ENCODE measurements at regions not wholly inside any gene's neighbourhood (a gene's known extent, or its start where the extent isn't known, plus 50 kb on each side); places are given as distances from the start of the nearest gene placed in this dataset.
A peak's percentile ranks its signal among the peaks of the same experiment; 100 is the strongest.

DNA sequence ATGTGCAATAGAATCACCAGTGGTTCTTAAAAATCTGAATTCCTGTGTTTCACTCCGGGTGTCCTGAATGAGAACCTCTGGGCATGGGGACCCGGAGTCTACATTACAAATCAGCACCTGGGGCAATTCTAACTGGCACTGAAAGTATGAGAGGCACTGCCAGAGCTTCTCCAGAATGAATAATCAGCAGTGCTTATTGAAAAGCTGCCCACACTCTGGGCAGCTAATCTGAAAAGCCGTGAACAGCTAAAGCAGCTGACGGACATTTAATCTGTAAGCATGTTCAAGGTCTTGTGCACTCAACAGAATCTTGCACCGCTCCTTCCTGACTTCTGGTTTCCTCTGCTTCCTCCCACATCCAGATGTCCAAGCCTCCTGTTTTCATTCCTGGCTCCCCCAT, 113.3 kb upstream of the KIF5B start:
- DNase-seq (ENCODE audit: low read depth), result no peak

DNA sequence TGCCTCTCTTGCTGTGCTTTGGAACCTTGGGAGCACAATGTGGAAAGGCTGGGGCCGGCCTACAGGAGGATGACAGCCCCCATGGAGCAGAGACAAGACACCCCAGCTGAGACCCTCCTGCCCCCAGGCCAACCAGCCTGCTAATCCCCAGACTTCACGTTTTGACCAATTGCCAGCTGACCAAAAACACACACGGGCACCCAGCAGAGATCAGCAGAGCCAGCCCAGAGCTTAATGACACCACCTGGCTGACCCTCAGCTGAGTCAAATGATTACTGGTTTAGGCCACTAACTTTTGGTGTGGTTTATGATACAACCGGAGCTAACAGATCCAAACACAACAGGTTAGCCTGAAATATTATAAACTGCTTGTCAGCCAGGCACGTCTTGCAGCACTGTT, 111.2 kb upstream of the KIF5B start:
- no peak for DNase-seq (ENCODE audit: low read depth)

DNA sequence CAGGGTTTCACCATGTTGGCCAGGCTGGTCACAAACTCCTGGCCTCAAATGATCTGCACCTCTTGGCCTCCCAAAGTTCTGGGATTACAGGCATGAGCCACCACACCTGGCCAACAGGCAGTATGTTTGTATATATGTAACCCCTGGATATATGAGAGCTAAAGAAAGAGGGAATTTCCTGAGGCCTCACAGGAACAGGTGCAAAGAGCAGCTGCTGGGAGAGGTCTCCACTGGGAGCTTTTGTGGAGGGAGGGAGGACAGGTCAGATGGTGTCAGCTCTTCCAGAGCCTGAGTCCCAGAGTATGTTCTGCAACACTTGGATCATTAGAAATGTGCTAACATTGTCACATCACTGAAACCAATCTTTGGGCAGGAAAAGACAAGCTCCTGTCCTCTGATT, 110.1 kb upstream of the KIF5B start:
- no peak for DNase-seq (ENCODE audit: low read depth)

DNA sequence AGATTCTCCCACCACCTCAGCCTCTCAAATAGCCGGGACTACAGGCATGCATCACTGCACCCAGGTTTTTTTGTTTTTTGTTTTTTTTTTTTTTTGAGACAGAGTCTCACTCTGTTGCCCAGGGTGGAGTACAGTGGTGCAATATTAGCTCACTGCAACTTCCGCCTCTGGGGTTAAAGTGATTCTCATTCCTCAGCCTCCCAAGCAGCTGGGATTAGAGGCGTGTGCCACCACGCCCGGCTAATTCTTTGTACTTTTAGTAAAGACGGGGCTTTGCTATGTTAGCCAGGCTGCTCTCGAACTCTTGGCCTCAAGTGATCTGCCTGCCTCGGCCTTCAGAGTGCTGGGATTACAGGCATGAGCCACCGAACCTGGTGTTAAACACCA, 107.5 kb upstream of the KIF5B start:
- no peak for DNase-seq (ENCODE audit: low read depth)

DNA sequence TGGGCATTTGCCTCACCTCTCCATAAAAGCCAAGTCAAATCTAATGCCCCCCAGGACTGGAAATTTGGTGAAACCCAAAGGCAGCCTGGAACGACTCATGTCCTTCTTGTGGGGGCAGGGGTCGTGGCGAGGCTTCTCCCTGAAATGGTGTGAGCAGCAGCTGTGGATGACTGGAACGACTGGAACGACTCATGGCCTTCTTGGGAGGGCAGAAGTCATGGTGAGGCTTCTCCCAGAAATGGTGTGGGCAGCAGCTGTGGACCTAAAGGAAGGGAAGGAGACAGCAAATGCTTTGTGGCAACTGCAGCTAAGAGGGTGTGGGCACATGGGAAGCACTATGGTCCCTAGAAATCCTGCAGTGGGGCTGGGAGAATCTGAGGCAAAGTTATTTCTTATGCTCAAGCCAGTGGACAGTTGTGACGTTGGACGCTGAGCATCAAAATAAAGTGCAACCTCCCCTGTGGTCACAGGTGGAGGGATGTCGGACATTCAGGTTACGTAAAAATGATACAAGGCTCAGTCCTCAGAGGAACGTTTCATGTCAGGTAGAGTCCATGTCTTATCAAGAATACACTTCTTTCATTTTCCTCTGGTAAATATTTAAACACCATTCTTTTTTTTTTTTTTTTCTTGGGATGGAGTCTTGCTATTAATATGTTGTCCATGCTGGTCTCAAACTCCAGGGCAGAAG, 107.0 kb upstream of the KIF5B start:
- DNase-seq (ENCODE audit: low read depth), result no peak

DNA sequence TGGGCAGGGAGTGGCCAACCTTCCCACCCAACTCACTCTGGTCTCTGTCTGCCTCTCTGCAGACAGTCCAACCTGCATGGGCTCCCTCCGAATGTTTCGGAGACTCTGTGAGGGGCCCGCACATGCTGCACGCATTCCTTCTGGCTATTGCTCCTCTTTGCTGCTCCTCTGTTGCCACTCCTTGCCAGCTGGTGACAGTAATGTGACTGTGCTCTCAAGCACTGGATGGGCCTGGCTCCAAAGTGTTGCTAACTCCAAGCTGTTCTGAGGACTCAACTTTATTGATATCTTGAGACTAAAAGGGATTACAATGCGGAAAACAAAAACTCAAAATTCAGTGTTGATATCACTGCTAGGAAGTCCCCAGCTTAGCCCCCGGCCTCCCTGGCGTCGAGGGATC, 105.4 kb upstream of the KIF5B start:
- DNase-seq (ENCODE audit: low read depth), result no peak

DNA sequence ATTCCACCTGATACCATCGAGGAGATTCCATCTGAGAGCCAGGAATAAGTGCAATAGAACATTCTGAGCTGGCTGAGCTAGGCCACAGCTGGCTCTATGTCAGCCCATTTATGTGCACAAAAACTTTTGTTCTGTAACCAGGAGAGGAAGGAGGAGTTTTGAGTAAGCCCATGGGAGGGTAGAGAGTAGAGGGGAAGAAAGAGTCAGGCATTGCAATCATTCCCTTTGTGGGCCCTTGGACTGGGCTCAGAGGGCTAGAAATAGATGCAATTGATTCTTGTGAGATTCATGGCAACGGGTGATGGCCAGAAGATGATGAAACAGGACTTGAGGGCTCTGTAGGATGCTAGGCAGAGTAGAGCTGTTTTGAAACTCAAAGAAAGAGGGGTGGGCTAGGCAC, 104.6 kb upstream of the KIF5B start:
- DNase-seq (ENCODE audit: low read depth), result no peak

DNA sequence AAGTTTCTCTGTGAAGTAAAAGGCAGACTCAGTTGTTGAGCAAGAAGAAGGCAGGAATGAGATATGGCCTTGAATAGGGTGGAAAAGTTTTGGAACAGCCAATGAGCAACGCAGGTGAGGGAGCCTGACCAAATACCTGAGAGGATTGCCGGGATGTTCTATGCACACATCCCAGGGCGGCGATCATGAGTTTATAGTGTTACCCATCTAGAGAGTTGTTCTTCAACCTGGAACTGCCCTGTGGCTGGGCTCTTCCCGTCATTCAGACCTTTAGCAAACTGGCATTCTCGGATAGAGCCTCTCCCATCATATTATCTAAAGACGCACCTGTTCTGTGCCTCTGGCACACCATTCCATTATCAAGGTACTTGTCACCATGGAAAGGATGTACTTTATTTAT, 103.0 kb upstream of the KIF5B start:
- DNase-seq (ENCODE audit: low read depth), result no peak

DNA sequence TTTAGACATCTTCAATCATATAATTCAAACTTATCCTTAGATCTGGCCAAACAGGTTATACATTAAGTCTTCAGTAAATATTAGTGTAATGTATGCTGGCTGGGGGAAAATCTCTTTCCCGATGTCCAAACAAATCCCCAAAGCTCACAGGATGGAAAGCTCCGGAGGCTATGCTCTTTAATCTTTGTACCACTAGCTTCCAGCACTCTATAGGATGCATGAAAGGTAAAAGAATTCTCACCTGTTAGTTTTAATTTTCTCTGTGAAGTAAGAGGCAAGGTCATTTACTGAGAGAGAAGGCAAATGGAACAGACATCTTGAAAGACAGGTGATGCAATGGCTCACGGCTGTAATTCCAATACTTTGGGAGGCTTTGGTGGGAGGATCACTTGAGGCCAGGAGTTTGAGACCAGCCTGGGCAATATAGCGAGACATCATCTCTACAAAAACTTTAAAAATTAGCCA, 99.8 kb upstream of the KIF5B start:
- DNase-seq (ENCODE audit: low read depth), result no peak

DNA sequence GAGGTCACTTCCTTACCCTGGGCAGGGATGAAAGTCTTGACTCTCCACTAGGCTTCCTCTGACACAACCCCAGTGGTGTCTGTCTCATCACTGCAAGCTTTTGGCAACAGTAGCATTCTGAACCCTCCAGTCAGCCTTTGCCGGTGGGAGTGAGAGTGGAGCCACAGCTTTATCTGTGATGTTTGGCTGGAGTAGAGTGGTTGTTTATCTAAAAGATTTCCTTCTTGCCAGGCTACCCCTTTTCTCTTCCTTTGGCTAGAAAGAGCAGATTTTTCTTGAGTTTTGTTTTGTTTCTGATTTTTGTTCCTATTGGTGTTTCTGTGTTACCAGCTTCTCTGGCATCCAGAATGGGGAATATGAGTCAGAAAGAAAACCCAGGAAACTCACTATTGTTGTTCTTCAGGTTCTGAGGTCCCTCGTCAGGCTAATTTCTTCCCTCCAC, 98.9 kb upstream of the KIF5B start:
- peak; percentile 87 for DNase-seq (ENCODE audit: low read depth)

DNA sequence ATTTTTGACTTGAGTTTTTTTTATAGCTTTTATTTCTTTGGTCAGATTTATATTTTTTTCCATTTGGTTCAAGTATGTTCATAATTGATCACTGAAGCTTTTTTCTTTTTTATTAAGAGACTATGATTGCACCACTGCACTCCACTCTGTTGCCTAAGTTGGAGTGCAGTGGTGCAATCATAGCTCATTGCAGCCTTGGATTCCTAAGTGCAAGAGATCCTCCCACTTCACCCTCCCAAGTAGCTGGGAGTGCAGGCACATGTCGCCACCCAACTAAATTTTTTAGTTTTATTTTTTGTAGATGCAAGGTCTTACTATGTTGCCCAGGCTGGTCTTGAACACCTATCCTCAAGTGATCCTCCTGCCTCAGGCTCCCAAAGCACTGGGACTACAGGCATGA, 97.7 kb upstream of the KIF5B start:
- peak; percentile 68 for DNase-seq (ENCODE audit: low read depth)

DNA sequence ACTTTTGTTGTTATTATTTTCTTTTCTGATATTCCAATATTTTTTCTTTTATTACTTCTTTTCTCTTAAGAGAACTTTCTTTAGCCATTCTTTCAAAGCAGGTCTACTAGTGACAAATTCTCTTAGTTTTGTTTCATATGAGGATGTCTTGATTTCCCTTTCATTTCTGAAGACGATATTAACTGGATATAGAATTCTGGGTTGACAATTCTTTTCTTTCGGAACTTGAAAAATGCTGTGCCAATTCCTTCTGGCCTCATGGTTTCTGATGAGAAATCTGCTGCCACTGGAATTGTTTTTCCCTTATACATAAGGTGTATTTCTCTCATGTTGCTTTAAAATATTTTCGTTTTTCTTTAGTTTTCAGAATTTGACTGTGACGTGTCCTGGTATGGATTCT, 97.0 kb upstream of the KIF5B start:
- DNase-seq (ENCODE audit: low read depth), result no peak

DNA sequence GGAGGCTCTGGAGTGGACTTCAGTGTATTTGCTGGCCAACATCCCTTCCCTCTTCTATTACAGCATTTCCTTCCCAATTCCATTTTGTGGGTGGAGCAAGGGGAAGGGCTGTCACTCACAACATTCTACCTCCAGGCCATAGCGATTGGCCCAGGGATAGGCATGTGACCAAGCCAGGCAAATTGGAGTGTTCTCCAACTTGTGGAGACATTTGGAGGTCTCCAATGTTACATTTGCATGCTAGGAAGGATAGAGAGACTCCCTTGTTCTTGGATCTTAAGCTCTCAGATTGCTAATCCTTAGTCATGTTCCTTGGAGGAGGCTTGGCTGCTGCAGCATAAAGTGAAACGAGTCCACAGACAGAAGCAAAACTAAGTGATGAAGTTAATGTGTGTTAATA, 95.6 kb upstream of the KIF5B start:
- DNase-seq (ENCODE audit: low read depth), result peak; percentile 39

DNA sequence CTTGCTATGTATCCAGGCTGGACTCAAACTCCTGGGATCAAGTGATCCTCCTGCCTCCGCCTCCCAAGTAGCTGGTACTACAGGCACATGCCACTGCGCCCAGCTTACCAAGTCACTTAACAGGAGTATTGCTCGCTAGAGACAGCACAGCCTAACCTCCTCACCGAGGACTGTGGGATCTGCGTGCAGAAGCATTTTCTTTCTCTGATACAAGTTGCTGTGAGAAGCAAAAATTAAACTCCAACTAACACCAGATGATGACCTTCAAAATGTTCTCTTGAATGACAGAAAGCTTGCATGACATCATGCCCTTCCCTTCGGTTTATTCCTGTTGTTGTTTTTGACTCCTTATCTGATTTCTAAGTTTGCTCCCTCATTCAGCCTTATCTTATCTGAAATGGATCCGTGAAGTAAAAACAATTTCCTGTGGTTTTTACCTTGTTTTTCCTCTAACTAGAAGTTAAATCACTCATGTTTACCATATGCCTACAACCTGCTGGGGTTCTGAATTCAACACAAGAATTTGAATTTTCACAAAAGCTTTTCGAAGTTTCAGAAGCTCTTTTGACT, 94.4 kb upstream of the KIF5B start:
- peak; percentile 91 for DNase-seq (ENCODE audit: low read depth)

DNA sequence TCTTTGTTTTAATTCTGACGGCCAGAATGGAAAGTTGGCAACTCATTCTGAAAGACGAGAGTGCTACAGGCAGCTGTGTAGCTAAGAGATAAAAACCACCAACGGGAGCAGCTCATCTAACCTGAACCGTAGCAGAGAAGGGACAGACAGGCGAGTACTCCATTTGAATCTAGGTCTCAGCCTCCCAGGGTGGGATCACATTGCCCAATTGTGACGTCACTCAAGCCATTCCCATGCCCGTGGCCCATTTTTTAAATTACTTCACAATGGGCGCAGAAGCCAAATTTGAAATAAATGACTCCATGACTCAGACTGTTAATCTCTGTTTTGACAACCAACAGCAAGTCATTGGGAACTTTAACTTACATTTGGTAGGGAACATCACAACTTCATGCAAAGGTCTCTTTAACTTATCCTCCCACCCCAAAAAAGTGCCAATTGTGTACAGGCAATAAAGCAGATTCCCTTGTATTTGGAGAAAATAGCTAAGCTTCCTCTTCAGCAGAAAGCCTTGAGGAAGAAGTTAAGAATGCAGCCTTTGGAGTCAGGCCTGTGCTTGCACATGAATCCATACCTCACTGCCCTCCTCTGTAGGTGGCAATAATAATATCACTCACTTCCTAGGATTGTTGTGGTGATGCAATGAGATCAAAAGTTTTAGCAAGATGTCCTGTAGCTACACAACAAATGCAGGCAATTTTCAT, 93.2 kb upstream of the KIF5B start:
- peak; percentile 95 for DNase-seq (ENCODE audit: low read depth)

DNA sequence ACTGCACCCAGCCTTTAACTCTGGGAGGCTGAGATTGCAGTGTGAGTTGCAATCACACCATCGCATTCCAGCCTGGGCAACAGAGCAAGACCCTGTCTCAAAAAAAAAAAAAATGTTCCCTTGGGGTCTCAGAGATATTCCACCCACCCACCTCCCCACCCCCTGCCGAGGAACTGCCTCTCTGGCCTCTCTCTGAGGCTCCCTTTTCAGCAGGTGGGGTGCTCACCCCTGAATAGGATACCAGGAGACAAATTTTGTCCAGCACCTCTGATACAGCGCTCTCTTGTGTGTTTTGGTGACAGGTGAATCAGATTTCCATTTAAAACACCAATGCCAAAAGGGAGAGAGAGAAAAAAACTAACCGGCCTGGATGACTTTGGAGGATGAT, 92.6 kb upstream of the KIF5B start:
- DNase-seq (ENCODE audit: low read depth), result no peak

DNA sequence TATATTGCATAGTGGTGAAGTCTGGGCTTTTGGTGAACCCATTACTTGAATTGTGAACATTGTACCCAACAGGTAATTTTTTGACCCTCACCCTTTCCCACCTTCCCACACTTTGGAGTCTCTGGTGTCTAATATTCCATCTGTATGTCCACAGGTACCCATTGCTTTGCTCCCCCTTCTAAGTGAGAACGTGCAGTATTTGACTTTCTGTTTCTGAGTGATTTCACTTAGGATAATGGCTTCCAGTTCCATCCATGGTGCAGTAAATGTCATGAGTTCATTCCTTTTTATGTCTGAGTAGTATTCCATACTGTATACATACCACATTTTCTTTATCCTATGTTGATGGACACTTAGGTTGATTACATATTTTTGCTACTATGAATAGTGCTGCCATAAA, 91.5 kb upstream of the KIF5B start:
- DNase-seq (ENCODE audit: low read depth), result no peak

DNA sequence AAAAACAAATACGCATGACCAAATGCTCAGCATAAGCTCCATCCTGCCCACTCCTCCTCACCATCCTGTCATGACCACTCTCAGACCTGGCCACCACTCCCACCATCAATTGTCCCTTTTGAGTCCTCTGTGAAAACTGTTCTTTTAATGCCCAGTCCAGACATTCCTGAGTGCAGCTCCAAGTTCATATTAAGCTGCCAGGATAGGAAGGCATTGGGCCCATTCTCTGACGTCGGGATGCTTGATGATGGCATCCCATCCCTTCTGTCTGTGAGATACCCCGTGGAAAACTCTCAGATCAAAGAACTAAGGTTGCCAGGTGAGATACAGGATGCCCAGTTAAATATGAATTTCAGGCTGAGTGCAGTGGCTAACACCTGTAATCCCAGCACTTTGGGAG, 89.9 kb upstream of the KIF5B start:
- DNase-seq (ENCODE audit: low read depth), result no peak

DNA sequence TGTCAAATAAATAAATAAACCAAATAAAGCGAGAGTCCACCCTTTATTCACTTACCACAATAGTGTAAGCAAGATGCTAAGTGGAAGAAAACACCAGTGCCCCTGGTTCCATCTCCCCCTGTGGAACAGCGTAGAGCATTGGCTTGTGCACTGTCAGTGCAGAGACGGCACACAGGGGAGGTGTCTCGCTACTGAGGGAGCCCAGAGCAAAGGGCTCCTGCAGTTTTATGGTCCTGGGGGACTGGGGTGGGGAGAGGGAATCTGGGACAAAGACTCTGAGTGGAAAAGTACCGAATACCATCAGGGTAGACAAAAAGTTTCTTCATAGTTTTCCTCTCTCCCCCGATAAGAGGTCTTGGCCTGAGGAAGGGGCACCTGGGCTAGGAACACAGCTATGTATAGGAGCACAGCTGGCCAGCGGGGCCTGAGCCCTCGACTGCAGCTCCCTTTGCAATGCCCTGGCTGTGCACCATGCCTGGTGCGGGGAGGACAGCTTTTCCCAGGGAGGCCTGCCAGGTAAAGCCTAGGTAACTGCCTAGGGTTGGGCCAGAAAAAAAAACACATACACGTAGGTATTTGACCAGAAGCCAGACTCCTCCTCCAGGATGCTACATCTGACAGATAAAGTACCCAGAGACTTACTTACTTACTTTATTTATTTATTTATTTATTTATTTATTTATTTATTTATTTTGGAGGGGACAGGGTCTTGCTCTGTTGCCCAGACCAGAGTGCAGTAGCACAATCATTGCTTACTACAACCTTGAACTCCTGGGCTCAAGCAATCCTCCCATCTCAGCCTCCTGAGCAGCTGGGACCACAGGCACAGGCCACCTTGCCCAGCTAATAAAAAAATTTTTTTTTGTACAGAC, 88.8 kb upstream of the KIF5B start:
- no peak for DNase-seq (ENCODE audit: low read depth)

DNA sequence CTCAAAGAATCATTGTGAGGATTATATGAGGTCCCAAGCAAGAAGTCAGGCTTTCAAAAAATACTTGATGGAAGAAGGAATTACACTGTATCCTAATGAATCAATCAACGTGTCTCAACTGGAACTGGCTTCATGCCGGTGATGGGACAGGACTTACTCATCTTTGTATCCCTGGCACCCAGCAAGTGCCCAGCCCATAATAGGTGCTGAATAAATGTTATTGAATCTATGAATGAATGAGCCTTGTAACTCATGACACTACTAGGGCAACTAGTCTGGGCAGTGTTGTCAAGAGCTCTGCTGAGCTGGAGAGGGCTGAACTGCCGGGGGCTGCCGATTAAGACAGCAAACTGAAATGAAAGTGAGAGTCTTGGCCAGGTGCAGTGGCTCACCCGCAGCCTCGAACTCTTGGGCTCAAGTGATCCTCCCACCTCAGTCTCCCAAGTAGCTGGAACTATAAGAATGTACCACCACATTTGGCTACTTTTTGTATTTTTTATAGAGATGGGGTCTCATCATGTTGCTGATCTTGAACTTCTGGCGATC, 87.2 kb upstream of the KIF5B start:
- no peak for DNase-seq (ENCODE audit: low read depth)

DNA sequence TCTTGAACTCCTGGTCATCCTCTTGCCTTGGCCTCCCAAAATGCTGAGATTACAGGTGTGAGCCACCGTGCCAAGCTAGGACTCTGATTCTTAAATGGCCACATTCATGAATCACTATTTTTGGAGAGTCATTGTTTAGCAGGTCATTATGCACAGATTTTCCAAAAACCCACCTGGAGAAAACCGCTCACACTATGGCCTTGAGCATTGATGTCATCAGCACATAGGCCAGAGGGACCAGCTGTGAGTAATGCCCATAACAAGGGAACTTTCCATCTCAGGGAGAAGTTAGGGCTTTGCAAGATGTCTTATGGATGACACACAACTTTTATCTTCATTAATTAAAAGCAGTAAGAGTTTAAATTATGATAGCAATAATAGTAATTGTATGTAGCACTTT, 86.4 kb upstream of the KIF5B start:
- DNase-seq (ENCODE audit: low read depth), result peak; percentile 40
